ENCODE measurements at regions not wholly inside any gene's neighbourhood (a gene's known extent, or its start where the extent isn't known, plus 50 kb on each side); places are given as distances from the start of the nearest gene placed in this dataset.

DNA sequence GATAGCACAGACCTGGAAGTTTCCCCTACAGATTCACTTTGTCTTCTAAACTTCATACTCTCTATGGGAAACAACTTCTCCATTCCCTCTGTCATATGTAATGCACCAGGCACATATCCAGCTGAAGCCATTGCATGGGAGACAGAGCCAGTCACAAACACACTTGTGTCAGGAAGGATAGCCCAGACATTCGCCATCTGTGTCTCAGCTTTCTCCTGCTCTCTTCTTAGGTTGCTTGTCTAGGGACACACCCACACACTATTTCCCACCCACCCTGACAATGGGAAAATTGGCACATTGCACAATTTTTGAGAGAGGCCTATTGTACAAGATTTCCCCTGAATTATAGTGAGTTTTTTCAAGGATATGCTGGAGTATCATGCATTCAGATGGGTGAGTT lies 158.4 kb upstream of the MPDZ start:
- no peak for TF ChIP-seq POLR2A (IDR thresholded peaks at IDR 0.05)
- TF ChIP-seq, protein P1, sequence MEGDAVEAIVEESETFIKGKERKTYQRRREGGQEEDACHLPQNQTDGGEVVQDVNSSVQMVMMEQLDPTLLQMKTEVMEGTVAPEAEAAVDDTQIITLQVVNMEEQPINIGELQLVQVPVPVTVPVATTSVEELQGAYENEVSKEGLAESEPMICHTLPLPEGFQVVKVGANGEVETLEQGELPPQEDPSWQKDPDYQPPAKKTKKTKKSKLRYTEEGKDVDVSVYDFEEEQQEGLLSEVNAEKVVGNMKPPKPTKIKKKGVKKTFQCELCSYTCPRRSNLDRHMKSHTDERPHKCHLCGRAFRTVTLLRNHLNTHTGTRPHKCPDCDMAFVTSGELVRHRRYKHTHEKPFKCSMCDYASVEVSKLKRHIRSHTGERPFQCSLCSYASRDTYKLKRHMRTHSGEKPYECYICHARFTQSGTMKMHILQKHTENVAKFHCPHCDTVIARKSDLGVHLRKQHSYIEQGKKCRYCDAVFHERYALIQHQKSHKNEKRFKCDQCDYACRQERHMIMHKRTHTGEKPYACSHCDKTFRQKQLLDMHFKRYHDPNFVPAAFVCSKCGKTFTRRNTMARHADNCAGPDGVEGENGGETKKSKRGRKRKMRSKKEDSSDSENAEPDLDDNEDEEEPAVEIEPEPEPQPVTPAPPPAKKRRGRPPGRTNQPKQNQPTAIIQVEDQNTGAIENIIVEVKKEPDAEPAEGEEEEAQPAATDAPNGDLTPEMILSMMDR (IDR thresholded peaks at IDR 0.05): no peak

Measured in thyroid gland (tissue), 4 donors.